Right atrium auricular region (tissue), 2 donors: ENCODE measurements at regions not wholly inside any gene's neighbourhood (a gene's known extent, or its start where the extent isn't known, plus 50 kb on each side); places are given as distances from the start of the nearest gene placed in this dataset.

Experiments
- DNase-seq: peaks from one replicate; pipeline ENCODE4 v3.0.0-alpha.2; 2019; ENCODE audit warnings: low spot score
- H3K27ac ChIP-seq, 2 donors: fragments of 200-600 bp; sonication (generic); 1 replicate in 1 of 2; 2 replicates in 1 of 2; pipeline ENCODE4 v1.5.1; 2016 to 2019
- H3K27me3 ChIP-seq, 2 donors: fragments of 200-600 bp; sonication (generic); one replicate each; pipeline versions ENCODE4 v1.5.1 to v1.6.0; 2017 to 2019
- H3K36me3 ChIP-seq: fragments of 200-600 bp; sonication (generic); one replicate; pipeline ENCODE4 v1.5.1; 2016
- H3K4me1 ChIP-seq, 2 donors: fragments of 200-600 bp; sonication (generic); one replicate each; pipeline versions ENCODE4 v1.5.1 to v1.6.0; 2017 to 2019
- H3K4me3 ChIP-seq, 2 donors: fragments of 200-600 bp; sonication (generic); 1 replicate in 1 of 2; 2 replicates in 1 of 2; pipeline ENCODE4 v1.5.1; 2017 to 2019; ENCODE audit warnings: mild to moderate bottlenecking in 1 of 2, moderate library complexity in 1 of 2
- H3K9me3 ChIP-seq, 2 donors: fragments of 200-600 bp; sonication (generic); one replicate each; pipeline ENCODE4 v1.5.1; 2019
- TF ChIP-seq, protein P1 (sequence below), 2 donors: fragments of 200-600 bp; sonication (generic); IDR thresholded peaks; one replicate each; pipeline ENCODE4 v1.5.1; 2019; ENCODE audit warnings: antibody characterized with exemption in 2 of 2

DNA sequence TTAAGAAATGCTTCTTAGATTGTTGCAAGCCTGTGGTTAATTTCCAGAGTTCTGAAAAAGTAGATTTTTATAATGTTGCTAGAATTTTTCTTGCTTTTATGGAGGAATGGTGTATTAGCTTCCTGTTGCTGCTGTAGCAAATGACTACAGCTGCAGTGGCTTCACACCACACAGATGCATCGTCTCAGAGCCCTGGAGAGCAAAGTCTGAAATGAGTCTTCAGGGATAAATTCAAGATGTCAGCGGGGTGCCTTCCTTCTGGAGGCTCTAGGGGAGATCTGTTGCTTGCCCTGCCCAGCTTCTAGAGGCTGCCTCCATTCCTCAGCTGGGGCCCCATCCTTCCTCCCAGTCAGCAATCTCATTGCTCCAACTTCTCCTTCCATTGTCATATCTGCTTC is 187.8 kb downstream of the ZNF516 start:
- H3K27ac ChIP-seq, result no peak overlapping the region
- TF ChIP-seq, protein P1, sequence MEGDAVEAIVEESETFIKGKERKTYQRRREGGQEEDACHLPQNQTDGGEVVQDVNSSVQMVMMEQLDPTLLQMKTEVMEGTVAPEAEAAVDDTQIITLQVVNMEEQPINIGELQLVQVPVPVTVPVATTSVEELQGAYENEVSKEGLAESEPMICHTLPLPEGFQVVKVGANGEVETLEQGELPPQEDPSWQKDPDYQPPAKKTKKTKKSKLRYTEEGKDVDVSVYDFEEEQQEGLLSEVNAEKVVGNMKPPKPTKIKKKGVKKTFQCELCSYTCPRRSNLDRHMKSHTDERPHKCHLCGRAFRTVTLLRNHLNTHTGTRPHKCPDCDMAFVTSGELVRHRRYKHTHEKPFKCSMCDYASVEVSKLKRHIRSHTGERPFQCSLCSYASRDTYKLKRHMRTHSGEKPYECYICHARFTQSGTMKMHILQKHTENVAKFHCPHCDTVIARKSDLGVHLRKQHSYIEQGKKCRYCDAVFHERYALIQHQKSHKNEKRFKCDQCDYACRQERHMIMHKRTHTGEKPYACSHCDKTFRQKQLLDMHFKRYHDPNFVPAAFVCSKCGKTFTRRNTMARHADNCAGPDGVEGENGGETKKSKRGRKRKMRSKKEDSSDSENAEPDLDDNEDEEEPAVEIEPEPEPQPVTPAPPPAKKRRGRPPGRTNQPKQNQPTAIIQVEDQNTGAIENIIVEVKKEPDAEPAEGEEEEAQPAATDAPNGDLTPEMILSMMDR (IDR thresholded peaks at IDR 0.05), result no peak
- no peaks in the 10 kb centered on the region for H3K4me1 ChIP-seq
- no peak for DNase-seq
- H3K4me3 ChIP-seq, result no peak overlapping the region
- H3K27me3 ChIP-seq, result no peaks in the 10 kb centered on the region
- H3K9me3 ChIP-seq, result no peaks in the 10 kb centered on the region
- H3K36me3 ChIP-seq, result no peaks in the 10 kb centered on the region

GRCh38 chr18:76306685-76307292 is 188.3 kb downstream of the ZNF516 start:
- Histone ChIP-seq H3K4me1 (no peaks in the 10 kb centered on the region), H3K27ac (no peak overlapping the region), H3K36me3 (no peaks in the 10 kb centered on the region), H3K4me3 (no peak overlapping the region), H3K27me3 (no peaks in the 10 kb centered on the region), H3K9me3 (no peaks in the 10 kb centered on the region)
- TF ChIP-seq, protein P1 (IDR thresholded peaks at IDR 0.05), result no peak
- no peak for DNase-seq

DNA sequence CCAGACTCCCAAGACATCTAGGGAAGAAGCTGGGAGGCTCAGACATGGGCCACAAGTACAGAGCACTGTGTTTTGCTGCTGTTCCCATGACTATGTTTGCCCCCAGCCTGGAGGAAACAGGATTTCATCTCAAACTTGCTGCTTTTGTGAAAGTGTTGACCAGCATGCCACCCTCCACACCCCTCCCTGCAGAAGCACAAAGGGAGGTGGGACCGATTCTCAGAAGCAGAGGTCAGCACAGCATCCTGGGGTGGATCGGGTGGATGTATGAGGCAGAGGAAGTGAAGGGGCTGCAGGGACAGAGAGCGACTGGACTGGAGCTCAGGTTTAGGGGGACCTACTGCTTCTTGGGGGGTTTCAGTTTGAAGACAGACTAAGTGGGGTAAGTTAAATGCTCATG is 209.2 kb downstream of the ZNF516 start:
- no peaks in the 10 kb centered on the region for H3K27me3 ChIP-seq
- H3K9me3 ChIP-seq, result peaks cover 0 to 18% of the 10 kb centered on the region in 2 donors
- no peak overlapping the region for H3K4me3 ChIP-seq
- DNase-seq, result no peak
- H3K36me3 ChIP-seq, result no peaks in the 10 kb centered on the region
- no peaks in the 10 kb centered on the region for H3K4me1 ChIP-seq
- TF ChIP-seq, protein P1 (IDR thresholded peaks at IDR 0.05), result no peak
- no peak overlapping the region for H3K27ac ChIP-seq

DNA sequence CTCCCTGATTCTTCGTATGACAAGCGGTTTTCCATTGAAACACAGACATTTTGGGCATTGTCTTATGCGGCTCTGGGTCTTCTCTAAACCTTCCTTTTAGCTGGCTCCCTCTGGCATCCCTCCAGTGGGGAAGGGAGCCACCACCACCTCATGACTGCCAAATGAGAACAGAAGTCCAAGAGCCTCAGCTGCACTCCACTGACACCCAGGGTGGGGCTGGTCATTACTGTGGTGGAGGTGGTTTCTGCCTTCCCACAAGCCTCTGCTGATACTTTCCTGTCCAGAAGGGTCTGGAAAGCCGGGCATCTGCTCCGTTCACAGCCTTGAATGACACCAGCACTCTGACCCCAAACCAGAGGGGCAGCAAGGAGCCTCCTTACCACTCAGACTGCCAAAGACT is 213.5 kb downstream of the ZNF516 start:
- no peak overlapping the region for H3K27ac ChIP-seq
- H3K27me3 ChIP-seq, result no peaks in the 10 kb centered on the region
- peaks cover 0 to 8% of the 10 kb centered on the region in 2 donors for H3K9me3 ChIP-seq
- no peaks in the 10 kb centered on the region for H3K4me1 ChIP-seq
- no peak for DNase-seq
- H3K4me3 ChIP-seq, result no peak overlapping the region
- TF ChIP-seq, protein P1 (IDR thresholded peaks at IDR 0.05), result no peak
- no peaks in the 10 kb centered on the region for H3K36me3 ChIP-seq

DNA sequence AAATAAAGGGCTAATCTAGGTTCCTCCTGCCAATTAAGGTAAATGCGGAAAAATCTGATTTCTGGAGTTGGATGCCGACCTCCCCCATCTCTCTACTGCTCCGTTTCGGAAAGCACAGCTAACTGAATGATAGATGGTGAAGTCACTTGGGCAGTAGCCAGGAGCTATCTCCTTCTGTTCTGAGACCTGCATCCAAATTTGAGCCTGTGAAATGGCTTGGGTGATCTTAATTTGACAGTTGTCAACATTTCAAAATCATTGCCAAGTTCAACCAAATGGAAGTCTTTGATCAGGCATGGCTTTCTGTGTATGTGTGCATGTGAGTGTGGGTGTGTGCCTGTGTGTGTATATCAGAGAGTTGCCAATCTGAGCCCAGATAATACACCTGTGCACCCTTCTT is 217.2 kb downstream of the ZNF516 start:
- DNase-seq, result no peak
- no peaks in the 10 kb centered on the region for H3K4me1 ChIP-seq
- no peak overlapping the region for H3K4me3 ChIP-seq
- H3K27ac ChIP-seq, result no peak overlapping the region
- peaks cover 0 to 8% of the 10 kb centered on the region in 2 donors for H3K9me3 ChIP-seq
- TF ChIP-seq, protein P1 (IDR thresholded peaks at IDR 0.05), result no peak
- no peaks in the 10 kb centered on the region for H3K27me3 ChIP-seq
- H3K36me3 ChIP-seq, result no peaks in the 10 kb centered on the region

DNA sequence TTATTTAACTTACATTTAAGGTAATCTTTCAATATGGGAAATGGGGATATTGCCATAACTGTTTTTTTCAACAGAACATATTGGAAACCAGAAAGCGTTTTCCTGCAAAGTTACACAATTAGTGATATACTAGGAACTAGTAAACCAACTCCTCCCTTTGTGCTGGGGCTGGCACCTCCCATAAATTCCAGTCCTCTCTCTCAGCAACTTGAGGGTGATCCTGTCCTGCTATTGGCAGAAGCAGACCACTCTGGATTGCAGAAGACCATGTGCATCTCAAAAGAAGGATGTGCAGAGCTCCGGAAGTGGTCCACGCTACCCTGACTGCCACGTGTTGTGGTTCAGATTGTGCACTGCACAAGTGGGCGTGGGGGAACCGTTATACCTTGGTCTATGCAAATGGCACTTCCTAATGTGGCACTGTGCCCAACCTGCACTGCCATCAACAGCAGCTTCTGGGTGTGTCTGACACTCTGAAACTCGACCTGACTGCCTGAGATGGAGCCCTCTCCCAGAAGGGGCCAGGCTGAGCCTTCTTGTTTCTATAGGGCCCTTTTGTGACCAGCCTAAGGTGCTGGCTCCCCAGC is 219.2 kb downstream of the ZNF516 start:
- TF ChIP-seq, protein P1 (IDR thresholded peaks at IDR 0.05), result no peak
- no peaks in the 10 kb centered on the region for H3K27me3 ChIP-seq
- H3K4me3 ChIP-seq, result no peak overlapping the region
- no peaks in the 10 kb centered on the region for H3K36me3 ChIP-seq
- H3K9me3 ChIP-seq, result no peaks in the 10 kb centered on the region
- H3K4me1 ChIP-seq, result no peaks in the 10 kb centered on the region
- DNase-seq, result no peak
- no peak overlapping the region for H3K27ac ChIP-seq
